ENCODE measurements at regions not wholly inside any gene's neighbourhood (a gene's known extent, or its start where the extent isn't known, plus 50 kb on each side); places are given as distances from the start of the nearest gene placed in this dataset.

- Histone ChIP-seq H3K27ac (ENCODE audit: low read depth in 2 of 2, low read length in 2 of 2) (no peak overlapping the region), H3K36me3 (ENCODE audit: control insufficient read depth in 2 of 3, insufficient read depth in 3 of 3, low read length in 3 of 3) (no peaks in the 10 kb centered on the region), H3K4me1 (ENCODE audit: control insufficient read depth in 2 of 3, insufficient read depth in 2 of 3, low read depth in 1 of 3, low read length in 3 of 3) (no peaks in the 10 kb centered on the region), H3K9ac (ENCODE audit: low read length in 3 of 3) (no peak overlapping the region), H3K4me3 (ENCODE audit: low read length in 3 of 3) (no peak overlapping the region), H3K27me3 (ENCODE audit: control insufficient read depth, insufficient read depth, low read length) (peaks cover 53% of the 10 kb centered on the region), H3K9me3 (ENCODE audit: control insufficient read depth in 2 of 3, insufficient read depth in 1 of 3, low read length in 3 of 3) (no peaks in the 10 kb centered on the region)
- FAIRE-seq (no peak), DNase-seq (no peak)
- TF ChIP-seq CTCF (IDR thresholded peaks at IDR 0.05; ENCODE audit: borderline replicate concordance, extremely low read depth, insufficient read depth): no peak
- intact Hi-C loops (cut with DNase I): no loop called here
Observed at GRCh38 chr6:28693033-28693750, 167.5 kb downstream of the GPX5 start.

GRCh38 chr6:28693751-28694443, 168.2 kb downstream of the GPX5 start:
- no peak for DNase-seq
- H3K27me3 ChIP-seq (ENCODE audit: control insufficient read depth, insufficient read depth, low read length): peaks cover 57% of the 10 kb centered on the region

GRCh38 chr6:28695715-28696114, 170.0 kb downstream of the GPX5 start:
- H3K4me1 ChIP-seq (ENCODE audit: control insufficient read depth in 2 of 3, insufficient read depth in 2 of 3, low read depth in 1 of 3, low read length in 3 of 3): no peaks in the 10 kb centered on the region
- no peak overlapping the region for H3K4me3 ChIP-seq (ENCODE audit: low read length in 3 of 3)
- H3K36me3 ChIP-seq (ENCODE audit: control insufficient read depth in 2 of 3, insufficient read depth in 3 of 3, low read length in 3 of 3): no peaks in the 10 kb centered on the region
- TF ChIP-seq CTCF (IDR thresholded peaks at IDR 0.05; ENCODE audit: borderline replicate concordance, extremely low read depth, insufficient read depth): no peak
- H3K9ac ChIP-seq (ENCODE audit: low read length in 3 of 3): no peak overlapping the region
- DNase-seq (no peak), FAIRE-seq (no peak)
- H3K9me3 ChIP-seq (ENCODE audit: control insufficient read depth in 2 of 3, insufficient read depth in 1 of 3, low read length in 3 of 3): no peaks in the 10 kb centered on the region
- intact Hi-C loops (cut with DNase I): no loop called here
- no peak overlapping the region for H3K27ac ChIP-seq (ENCODE audit: low read depth in 2 of 2, low read length in 2 of 2)
- peaks cover 54% of the 10 kb centered on the region for H3K27me3 ChIP-seq (ENCODE audit: control insufficient read depth, insufficient read depth, low read length)

More at GRCh38 chr6:28693751-28694443, 168.2 kb downstream of the GPX5 start:
- no peak overlapping the region for H3K27ac ChIP-seq (ENCODE audit: low read depth in 2 of 2, low read length in 2 of 2)
- H3K4me1 ChIP-seq (ENCODE audit: control insufficient read depth in 2 of 3, insufficient read depth in 2 of 3, low read depth in 1 of 3, low read length in 3 of 3): no peaks in the 10 kb centered on the region
- no peaks in the 10 kb centered on the region for H3K9me3 ChIP-seq (ENCODE audit: control insufficient read depth in 2 of 3, insufficient read depth in 1 of 3, low read length in 3 of 3)
- H3K9ac ChIP-seq (ENCODE audit: low read length in 3 of 3): no peak overlapping the region
- no peak for FAIRE-seq
- intact Hi-C loops (cut with DNase I): no loop called here
- no peak for TF ChIP-seq CTCF (IDR thresholded peaks at IDR 0.05; ENCODE audit: borderline replicate concordance, extremely low read depth, insufficient read depth)
- no peak overlapping the region for H3K4me3 ChIP-seq (ENCODE audit: low read length in 3 of 3)
- no peaks in the 10 kb centered on the region for H3K36me3 ChIP-seq (ENCODE audit: control insufficient read depth in 2 of 3, insufficient read depth in 3 of 3, low read length in 3 of 3)

Data from kidney (tissue), 13 donors.